ENCODE measurements at regions not wholly inside any gene's neighbourhood (a gene's known extent, or its start where the extent isn't known, plus 50 kb on each side); places are given as distances from the start of the nearest gene placed in this dataset.

GRCh38 chr9:36781533-36781932 is 208.8 kb downstream of the MELK start:
- Mint-ChIP-seq H3K36me3 (ENCODE audit: unreplicated experiment) (no peaks in the 10 kb centered on the region), H3K27ac (ENCODE audit: unreplicated experiment) (no peak overlapping the region)

More at GRCh38 chr9:36781533-36781932, 208.8 kb downstream of the MELK start:
- Mint-ChIP-seq H3K4me1 (ENCODE audit: unreplicated experiment) (no peaks in the 10 kb centered on the region), H3K4me3 (ENCODE audit: unreplicated experiment) (no peak overlapping the region), H3K9me3 (ENCODE audit: unreplicated experiment) (no peaks in the 10 kb centered on the region), H3K27me3 (ENCODE audit: unreplicated experiment) (peaks cover 58% of the 10 kb centered on the region)
- no peak for TF ChIP-seq CTCF (IDR thresholded peaks at IDR 0.05)
- no peak for DNase-seq (ENCODE audit: extremely low spot score, unreplicated experiment)

All from osteocyte (in vitro differentiated cells).